Central memory CD8-positive, alpha-beta T cell (primary cell): ENCODE measurements at regions not wholly inside any gene's neighbourhood (a gene's known extent, or its start where the extent isn't known, plus 50 kb on each side); places are given as distances from the start of the nearest gene placed in this dataset.
"Not testable (repeated sequence)": the region's sequence is repeated elsewhere in the genome, so short reads cannot be mapped to it uniquely, and the experiment has no call there.

ENCODE experiments used
- ATAC-seq: fragments of 150-1000 bp; cut with Tn5 transposase; replicated peaks from 2 replicates; pipeline ENCODE4 v1.10.0; 2022; ENCODE audit warnings: mild to moderate bottlenecking, moderate FRiP score, moderate number of reproducible peaks; ENCODE audit not compliant: poor library complexity, severe bottlenecking; ENCODE audit errors: extremely low read depth
- DNase-seq, 2 donors: peaks; one replicate each; pipeline ENCODE4 v3.0.0; 2021; ENCODE audit warnings: low spot score in 2 of 2
- H3K27ac Mint-ChIP-seq: one replicate; pipeline ENCODE4 v1.8.0; 2022; ENCODE audit warnings: low read depth, mild to moderate bottlenecking, moderate library complexity, mixed read lengths
- H3K27me3 Mint-ChIP-seq: one replicate; pipeline ENCODE4 v1.8.0; 2022; ENCODE audit warnings: mixed read lengths
- H3K36me3 Mint-ChIP-seq: one replicate; pipeline ENCODE4 v1.8.0; 2022; ENCODE audit warnings: mild to moderate bottlenecking, moderate library complexity, mixed read lengths; ENCODE audit not compliant: insufficient read depth
- H3K4me1 Mint-ChIP-seq: one replicate; pipeline ENCODE4 v1.8.0; 2022; ENCODE audit warnings: mixed read lengths
- H3K4me3 Mint-ChIP-seq: one replicate; pipeline ENCODE4 v1.8.0; 2022; ENCODE audit warnings: mild to moderate bottlenecking, moderate library complexity, mixed read lengths
- H3K9me3 Mint-ChIP-seq: one replicate; pipeline ENCODE4 v1.8.0; 2022; ENCODE audit warnings: mixed read lengths

DNA sequence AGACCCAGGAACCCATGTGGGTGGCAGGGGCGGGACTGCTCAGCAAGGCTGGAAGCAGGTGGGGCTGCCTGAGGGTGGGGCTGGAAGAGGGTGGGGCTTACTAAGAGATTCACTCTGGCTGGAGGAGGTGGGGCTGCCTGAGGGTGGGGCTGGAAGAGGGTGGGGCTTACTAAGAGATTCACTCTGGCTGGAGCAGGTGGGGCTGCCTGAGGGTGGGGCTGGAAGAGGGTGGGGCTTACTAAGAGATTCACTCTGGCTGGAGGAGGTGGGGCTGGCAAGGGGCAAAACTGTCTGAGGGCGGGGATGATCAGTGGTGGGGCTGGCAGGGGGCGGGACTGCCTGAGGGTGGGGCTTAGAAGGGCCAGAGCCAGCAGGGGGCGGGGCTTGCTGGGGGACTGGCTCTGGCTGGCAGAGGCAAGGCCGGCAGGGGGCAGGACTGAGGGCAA lies 212.8 kb upstream of the LRRC61 start:
- H3K36me3 Mint-ChIP-seq, result not testable (repeated sequence)
- peaks cover 16% of the 10 kb centered on the region for H3K27me3 Mint-ChIP-seq

DNA sequence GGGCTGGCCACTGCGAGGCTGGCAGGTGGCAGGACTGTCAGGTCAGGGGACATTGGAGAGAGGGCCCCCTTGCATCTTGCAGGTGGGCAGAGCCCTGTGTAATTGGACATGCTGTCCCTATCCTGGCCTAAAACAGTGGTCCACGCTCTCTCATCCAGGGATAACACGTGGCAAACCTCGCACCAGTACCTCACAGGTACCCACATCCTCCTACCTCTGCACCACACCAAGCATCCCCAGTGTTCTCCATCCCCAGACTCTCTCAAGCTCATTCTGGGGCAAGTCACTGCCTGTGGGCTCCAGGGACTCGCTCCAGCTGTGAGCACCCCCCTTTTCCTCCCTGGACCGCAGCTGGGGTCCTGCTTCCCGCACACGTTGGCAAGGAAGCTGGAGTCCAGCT lies 212.3 kb upstream of the LRRC61 start:
- H3K4me3 Mint-ChIP-seq, ATAC-seq, H3K36me3 Mint-ChIP-seq, H3K27ac Mint-ChIP-seq, DNase-seq, H3K4me1 Mint-ChIP-seq, H3K9me3 Mint-ChIP-seq: not testable (repeated sequence)
- peaks cover 20% of the 10 kb centered on the region for H3K27me3 Mint-ChIP-seq

More for the DNA sequence above, 212.8 kb upstream of the LRRC61 start:
- not testable (repeated sequence) for H3K9me3 Mint-ChIP-seq, H3K4me3 Mint-ChIP-seq, DNase-seq, ATAC-seq, H3K27ac Mint-ChIP-seq, H3K4me1 Mint-ChIP-seq

DNA sequence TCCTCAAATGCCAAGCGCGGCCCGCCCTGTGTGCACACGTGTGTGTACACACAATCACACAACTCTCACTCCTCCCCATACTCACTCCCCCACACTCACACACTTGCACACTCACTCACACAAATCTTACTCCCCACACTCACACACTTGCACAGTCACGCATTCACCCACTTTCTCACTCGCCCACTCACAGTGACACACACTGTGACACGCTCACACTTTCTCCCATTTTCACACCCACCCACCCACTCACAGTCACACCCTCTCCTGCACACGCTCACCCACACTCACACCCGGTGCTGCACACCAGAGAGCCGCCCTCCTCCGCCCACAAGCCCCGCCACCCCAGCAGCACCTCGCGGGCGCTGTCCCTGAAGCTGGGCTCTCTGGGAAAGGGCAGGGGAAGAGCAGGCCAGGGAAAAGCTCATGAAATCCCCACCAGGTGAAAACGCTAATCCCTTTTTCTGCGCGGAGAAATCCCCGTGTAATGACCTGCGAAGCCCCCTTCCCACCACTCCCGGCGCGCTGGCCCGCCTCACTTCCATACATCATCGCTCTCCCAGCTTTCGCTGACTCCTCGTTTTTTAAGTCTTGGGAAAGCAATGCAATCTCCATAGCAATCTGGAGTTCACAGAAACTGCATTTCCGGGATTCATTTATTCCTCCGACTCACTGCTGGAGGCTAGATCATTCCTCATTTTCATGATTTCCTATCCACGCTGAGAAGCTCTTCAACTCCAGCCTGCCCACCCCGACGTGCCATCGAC lies 211.6 kb upstream of the LRRC61 start:
- H3K27me3 Mint-ChIP-seq, result peaks cover 20% of the 10 kb centered on the region
- H3K4me1 Mint-ChIP-seq, H3K4me3 Mint-ChIP-seq, DNase-seq, H3K9me3 Mint-ChIP-seq, H3K36me3 Mint-ChIP-seq, H3K27ac Mint-ChIP-seq, ATAC-seq: not testable (repeated sequence)

DNA sequence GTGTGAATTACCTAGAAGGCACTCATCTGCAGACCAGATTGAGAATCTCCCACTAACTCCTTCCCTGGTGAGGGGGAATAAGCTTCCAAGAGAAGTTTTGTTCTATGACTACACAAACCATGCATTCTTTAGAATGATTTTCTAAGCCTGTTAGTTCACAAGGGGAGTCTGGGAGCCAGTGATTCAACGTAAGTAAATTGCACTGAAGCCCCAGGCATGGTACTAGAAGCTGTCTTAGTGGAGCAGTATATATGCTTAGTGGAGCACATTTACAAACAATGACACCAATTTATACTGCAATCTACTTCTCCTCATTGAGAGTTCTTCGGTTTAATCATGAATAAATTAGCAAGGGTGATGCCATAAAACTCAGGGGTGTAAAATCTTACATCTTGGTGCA lies 209.9 kb upstream of the LRRC61 start:
- H3K4me3 Mint-ChIP-seq, ATAC-seq, H3K27ac Mint-ChIP-seq, H3K4me1 Mint-ChIP-seq, H3K9me3 Mint-ChIP-seq, H3K36me3 Mint-ChIP-seq, DNase-seq: not testable (repeated sequence)
- peaks cover 20% of the 10 kb centered on the region for H3K27me3 Mint-ChIP-seq

DNA sequence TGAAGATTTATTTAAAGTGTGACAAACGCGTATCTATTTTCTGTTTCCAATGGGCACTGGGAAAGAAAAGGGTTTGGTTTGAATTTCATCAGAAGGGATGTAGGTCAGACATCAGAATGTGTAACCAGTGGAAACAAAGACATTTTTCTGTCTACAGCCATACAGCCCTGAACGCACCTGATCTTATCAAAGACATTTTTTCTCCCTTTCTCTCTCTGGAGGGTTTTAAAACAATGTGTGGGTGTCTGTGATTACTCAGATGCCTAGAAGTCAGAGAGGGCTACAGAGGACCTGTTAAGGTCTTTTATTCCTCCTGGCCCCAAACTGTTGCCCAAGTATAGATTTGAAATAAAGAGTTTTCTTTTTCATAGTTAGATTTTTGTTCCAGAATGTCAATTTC lies 208.6 kb upstream of the LRRC61 start:
- not testable (repeated sequence) for H3K4me3 Mint-ChIP-seq, ATAC-seq, H3K4me1 Mint-ChIP-seq, H3K9me3 Mint-ChIP-seq, H3K36me3 Mint-ChIP-seq, H3K27ac Mint-ChIP-seq, DNase-seq
- H3K27me3 Mint-ChIP-seq, result peaks cover 29% of the 10 kb centered on the region

DNA sequence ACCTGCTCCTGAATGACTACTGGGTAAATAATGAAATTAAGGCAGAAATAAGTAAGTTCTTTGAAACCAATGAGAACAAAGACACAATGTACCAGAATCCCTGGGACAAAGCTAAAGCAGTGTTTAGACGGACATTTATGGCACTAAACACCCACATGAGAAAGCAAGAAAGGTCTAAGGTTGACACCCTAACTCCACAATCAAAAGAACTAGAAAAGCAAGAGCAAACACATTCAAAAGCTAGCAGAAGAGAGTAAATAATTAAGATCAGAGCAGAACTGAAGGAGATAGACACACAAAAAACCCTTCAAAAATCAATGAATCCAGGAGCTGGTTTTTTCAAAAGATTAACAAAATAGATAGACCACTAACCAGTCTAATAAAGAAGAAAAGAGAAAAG lies 203.2 kb upstream of the LRRC61 start:
- not testable (repeated sequence) for H3K4me1 Mint-ChIP-seq, DNase-seq, H3K36me3 Mint-ChIP-seq, H3K27ac Mint-ChIP-seq, ATAC-seq, H3K4me3 Mint-ChIP-seq
- peaks cover 14% of the 10 kb centered on the region for H3K9me3 Mint-ChIP-seq
- H3K27me3 Mint-ChIP-seq, result peaks cover 29% of the 10 kb centered on the region

DNA sequence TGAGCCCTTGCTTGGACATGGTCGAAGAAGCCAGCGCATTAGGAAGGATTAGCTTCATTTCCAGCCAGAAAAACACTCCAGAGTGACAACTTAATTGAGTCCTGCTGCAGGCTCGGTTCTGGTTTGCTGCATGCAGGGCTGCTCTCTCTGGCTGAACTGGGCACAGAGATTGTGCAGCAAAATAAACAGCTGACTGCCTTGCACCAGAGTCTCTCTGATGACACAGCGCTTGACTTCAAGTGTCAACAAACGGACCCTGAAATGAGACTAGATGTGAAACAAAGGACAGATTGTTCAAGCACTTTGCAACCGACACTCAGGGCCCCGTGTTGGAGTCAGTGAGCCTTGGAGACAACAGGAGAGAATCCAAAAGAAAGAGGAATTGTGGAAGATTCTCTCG lies 197.3 kb upstream of the LRRC61 start:
- not testable (repeated sequence) for H3K4me3 Mint-ChIP-seq

DNA sequence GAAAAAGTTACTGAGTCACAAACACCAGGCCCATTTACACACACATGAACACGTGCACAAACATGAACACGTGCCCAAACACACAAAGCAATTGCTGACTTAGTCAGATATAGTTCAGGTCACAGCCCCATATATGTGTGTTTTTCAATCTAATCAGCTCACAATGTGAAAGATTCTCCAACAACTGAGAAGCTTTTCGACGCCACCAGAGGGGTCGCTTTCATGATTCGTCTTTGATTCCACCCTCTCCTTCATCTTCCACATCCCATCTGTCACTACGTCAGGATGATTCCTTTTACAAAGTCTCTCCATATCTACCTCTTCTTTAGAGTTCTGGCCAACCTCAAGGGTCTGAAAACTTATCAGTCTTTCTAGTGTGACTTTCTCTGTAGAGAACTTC lies 188.7 kb upstream of the LRRC61 start:
- ATAC-seq, H3K4me1 Mint-ChIP-seq, H3K27me3 Mint-ChIP-seq, DNase-seq, H3K27ac Mint-ChIP-seq, H3K36me3 Mint-ChIP-seq, H3K9me3 Mint-ChIP-seq, H3K4me3 Mint-ChIP-seq: not testable (repeated sequence)

More for the DNA sequence above, 197.3 kb upstream of the LRRC61 start:
- not testable (repeated sequence) for H3K36me3 Mint-ChIP-seq, H3K9me3 Mint-ChIP-seq, H3K27ac Mint-ChIP-seq, ATAC-seq, H3K4me1 Mint-ChIP-seq, DNase-seq, H3K27me3 Mint-ChIP-seq

DNA sequence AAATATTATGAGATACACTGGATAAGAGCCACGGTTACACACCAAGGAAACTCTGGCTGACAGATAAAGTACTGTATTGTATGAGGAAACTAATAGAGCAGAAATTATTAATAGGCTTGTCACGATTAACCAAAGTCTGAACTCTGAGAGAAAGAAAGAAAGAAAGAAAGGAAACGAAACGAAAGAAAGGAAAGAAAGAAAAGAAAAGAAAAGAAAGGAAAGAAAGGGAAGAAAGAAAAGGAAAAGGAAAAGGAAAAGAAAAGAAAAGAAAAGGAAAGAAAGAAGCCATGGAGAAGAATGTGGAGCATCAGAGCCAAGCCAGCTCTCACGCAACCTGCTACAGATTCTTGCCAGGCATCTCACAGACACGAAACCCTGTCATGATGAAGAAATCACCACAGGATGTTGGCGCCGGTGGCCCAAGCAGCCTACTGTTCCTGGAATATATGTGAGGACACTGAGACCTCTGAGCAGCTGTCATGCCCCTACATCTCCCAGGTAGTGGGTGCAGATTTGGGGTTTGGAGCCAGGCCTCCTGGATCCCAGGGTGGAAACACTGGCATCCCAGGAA lies 187.4 kb upstream of the LRRC61 start:
- not testable (repeated sequence) for H3K27me3 Mint-ChIP-seq, H3K36me3 Mint-ChIP-seq, H3K4me3 Mint-ChIP-seq, H3K27ac Mint-ChIP-seq, H3K4me1 Mint-ChIP-seq, DNase-seq, ATAC-seq, H3K9me3 Mint-ChIP-seq

DNA sequence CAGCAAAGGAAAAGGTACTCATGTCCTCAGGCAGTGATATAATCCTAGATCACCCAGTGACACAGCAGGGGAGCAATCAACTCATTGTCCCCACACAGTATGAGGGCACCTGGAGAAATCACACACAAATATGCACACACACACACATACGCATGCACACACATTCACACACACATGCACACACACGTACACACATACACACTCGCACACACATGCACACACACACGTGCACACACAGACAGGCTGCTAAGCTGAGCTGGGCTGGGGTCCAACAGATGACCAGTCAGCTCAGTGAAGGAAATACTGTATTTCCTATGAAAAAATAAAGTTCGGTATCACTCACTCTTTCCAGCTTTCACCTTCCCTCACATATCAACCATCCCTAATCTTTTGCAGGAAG lies 183.3 kb upstream of the LRRC61 start:
- not testable (repeated sequence) for H3K9me3 Mint-ChIP-seq, H3K4me3 Mint-ChIP-seq, H3K4me1 Mint-ChIP-seq, H3K27me3 Mint-ChIP-seq, H3K36me3 Mint-ChIP-seq, ATAC-seq, DNase-seq, H3K27ac Mint-ChIP-seq

DNA sequence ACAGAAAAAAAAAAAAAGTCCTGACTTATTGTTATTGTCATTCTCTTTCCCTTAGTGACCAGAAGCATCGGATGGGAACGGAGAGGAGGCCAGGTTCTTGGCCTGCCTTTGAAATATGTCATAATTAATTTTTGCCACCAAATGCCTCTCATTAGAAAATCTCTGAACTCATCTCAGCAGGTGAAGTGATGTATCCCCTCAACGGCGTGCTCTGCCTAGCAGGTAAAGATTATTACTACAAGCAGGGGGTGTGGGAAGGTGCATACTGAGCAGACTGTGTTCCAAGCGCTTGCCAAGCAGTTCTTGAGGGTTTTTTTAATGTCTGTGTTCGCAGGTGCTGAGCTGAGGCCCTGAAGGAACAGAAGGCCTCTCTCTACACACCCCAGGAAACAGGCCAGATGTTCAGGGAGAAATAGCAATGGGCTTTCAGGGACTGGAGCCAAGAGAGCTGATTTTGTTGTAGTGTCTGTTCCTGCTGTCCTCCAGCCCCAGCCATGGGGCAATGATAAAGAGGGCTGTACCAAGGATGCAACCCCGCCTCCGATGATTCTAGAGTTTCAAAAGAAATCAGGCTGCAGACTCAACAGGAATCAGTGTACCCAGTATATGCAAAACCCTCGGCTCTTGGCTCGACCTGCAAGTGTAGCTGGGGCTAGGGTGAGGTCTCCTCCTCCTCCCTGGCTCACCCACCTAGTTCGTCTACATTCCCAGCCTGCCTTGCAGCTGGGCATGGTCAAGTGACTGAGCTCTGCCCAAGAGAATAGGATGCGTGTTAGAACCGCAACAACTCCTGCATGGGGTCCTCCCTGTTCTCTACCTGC lies 181.4 kb upstream of the LRRC61 start:
- H3K9me3 Mint-ChIP-seq, H3K4me3 Mint-ChIP-seq, H3K4me1 Mint-ChIP-seq, DNase-seq, H3K27ac Mint-ChIP-seq, ATAC-seq, H3K36me3 Mint-ChIP-seq, H3K27me3 Mint-ChIP-seq: not testable (repeated sequence)

DNA sequence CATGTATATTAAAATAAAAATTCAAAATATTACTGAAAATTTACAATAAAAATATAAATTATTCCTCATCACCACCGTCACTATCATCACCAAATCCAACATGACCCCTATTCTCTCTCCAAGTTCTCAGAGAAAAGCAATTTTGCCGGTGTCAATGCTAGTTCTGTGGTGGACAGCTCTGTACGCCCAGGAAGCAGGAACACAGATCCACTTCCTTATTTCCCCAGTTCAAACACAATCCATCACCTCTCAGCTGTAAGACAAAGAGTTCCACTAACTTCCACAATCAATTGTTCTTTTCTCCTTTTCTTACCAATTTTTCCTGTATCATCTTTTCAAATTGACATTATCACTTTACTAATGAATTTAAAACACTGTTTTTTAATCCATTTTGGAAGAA lies 177.0 kb upstream of the LRRC61 start:
- not testable (repeated sequence) for ATAC-seq, H3K4me1 Mint-ChIP-seq, DNase-seq, H3K27ac Mint-ChIP-seq, H3K27me3 Mint-ChIP-seq, H3K36me3 Mint-ChIP-seq, H3K4me3 Mint-ChIP-seq, H3K9me3 Mint-ChIP-seq

DNA sequence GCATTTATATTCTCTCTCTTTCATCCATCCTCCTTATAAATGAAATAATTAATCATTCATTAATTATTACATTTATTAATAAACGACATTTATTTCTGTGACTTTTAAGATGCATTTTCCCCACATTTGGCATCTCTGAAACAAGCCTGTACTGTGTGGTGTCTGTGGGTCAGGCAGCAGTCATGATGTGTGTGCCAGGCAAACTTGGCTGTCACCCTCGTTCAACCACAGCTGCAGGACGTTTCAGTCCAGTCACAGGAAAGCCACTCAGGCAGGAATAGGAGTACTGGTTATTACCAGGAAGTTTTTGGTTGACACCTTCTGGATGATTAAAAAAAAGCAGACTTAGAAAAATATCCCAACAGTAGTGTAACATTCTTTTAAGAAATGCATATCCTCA lies 175.6 kb upstream of the LRRC61 start:
- ATAC-seq, H3K36me3 Mint-ChIP-seq, DNase-seq, H3K4me3 Mint-ChIP-seq, H3K9me3 Mint-ChIP-seq, H3K27me3 Mint-ChIP-seq, H3K4me1 Mint-ChIP-seq, H3K27ac Mint-ChIP-seq: not testable (repeated sequence)
